ENCODE measurements at regions not wholly inside any gene's neighbourhood (a gene's known extent, or its start where the extent isn't known, plus 50 kb on each side); places are given as distances from the start of the nearest gene placed in this dataset.

- no peaks in the 10 kb centered on the region for H3K36me3 ChIP-seq (ENCODE audit: control insufficient read depth in 2 of 2, insufficient read depth in 2 of 2, low read length in 1 of 2)
- H3K4me3 ChIP-seq (ENCODE audit: low read length in 2 of 2) = no peak overlapping the region
- H3K27me3 ChIP-seq (ENCODE audit: control insufficient read depth in 2 of 2, insufficient read depth in 1 of 2, low read length in 1 of 2) = peaks cover 0 to 4% of the 10 kb centered on the region in 2 donors
- no peaks in the 10 kb centered on the region for H3K9me3 ChIP-seq (ENCODE audit: control insufficient read depth in 2 of 2, insufficient read depth in 1 of 2, low read length in 1 of 2)
- H3K4me1 ChIP-seq (ENCODE audit: control insufficient read depth in 2 of 2, insufficient read depth in 2 of 2, low read length in 2 of 2) = peaks cover 0 to 3% of the 10 kb centered on the region in 2 donors
- peak; percentile 4 to 56 (median 14) for DNase-seq (ENCODE audit: low read depth in 6 of 9, low spot score in 9 of 9)
- H3K27ac ChIP-seq (ENCODE audit: low read depth in 1 of 2, low read length in 1 of 2) = no peak overlapping the region
- 9% methylated on average over 16 of the region's 16 CpGs for WGBS
Measured at GRCh38 chr10:63866075-63866746, 345.0 kb downstream of the REEP3 start.

GRCh38 chr10:63866747-63867140, 345.5 kb downstream of the REEP3 start:
- H3K4me1 ChIP-seq (ENCODE audit: control insufficient read depth in 2 of 2, insufficient read depth in 2 of 2, low read length in 2 of 2) = peaks cover 0 to 3% of the 10 kb centered on the region in 2 donors

GRCh38 chr10:63878428-63878827, 357.2 kb downstream of the REEP3 start:
- H3K27me3 ChIP-seq (ENCODE audit: control insufficient read depth in 2 of 2, insufficient read depth in 1 of 2, low read length in 1 of 2) = no peaks in the 10 kb centered on the region
- WGBS = 81% methylated on average over 2 of the region's 2 CpGs

More at GRCh38 chr10:63866747-63867140, 345.5 kb downstream of the REEP3 start:
- peaks cover 0 to 4% of the 10 kb centered on the region in 2 donors for H3K27me3 ChIP-seq (ENCODE audit: control insufficient read depth in 2 of 2, insufficient read depth in 1 of 2, low read length in 1 of 2)
- no peaks in the 10 kb centered on the region for H3K36me3 ChIP-seq (ENCODE audit: control insufficient read depth in 2 of 2, insufficient read depth in 2 of 2, low read length in 1 of 2)
- no peak overlapping the region for H3K4me3 ChIP-seq (ENCODE audit: low read length in 2 of 2)
- WGBS = 7% methylated on average over 2 of the region's 2 CpGs
- H3K27ac ChIP-seq (ENCODE audit: low read depth in 1 of 2, low read length in 1 of 2) = no peak overlapping the region
- H3K9me3 ChIP-seq (ENCODE audit: control insufficient read depth in 2 of 2, insufficient read depth in 1 of 2, low read length in 1 of 2) = no peaks in the 10 kb centered on the region
- DNase-seq (ENCODE audit: low read depth in 6 of 9, low spot score in 9 of 9) = peak in 1 of 9 donors; percentile 21

DNA sequence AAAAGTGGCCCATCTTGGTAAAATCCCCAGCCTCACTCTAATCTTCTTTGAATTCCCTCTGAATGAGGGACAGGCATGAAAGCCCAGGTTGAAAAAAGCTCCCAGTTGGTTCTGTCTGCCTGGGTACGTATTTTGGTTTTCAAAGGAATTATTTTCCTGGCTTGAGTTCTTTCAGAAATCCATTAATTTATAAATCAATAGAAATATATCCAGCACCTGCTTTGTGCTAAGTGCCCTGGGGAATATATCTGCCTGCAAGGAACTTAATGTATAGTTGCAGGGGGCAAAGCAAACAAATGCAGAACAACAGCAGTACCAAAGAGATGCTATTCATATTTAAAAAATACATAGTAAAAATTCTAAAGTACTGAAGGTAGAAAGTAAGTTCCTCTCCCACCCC, 362.7 kb downstream of the REEP3 start:
- H3K27me3 ChIP-seq (ENCODE audit: control insufficient read depth in 2 of 2, insufficient read depth in 1 of 2, low read length in 1 of 2) = no peaks in the 10 kb centered on the region
- no peaks in the 10 kb centered on the region for H3K36me3 ChIP-seq (ENCODE audit: control insufficient read depth in 2 of 2, insufficient read depth in 2 of 2, low read length in 1 of 2)
- WGBS = 95% methylated on average over 1 of the region's 1 CpG
- H3K4me3 ChIP-seq (ENCODE audit: low read length in 2 of 2) = no peak overlapping the region
- H3K9me3 ChIP-seq (ENCODE audit: control insufficient read depth in 2 of 2, insufficient read depth in 1 of 2, low read length in 1 of 2) = no peaks in the 10 kb centered on the region
- no peak for DNase-seq (ENCODE audit: low read depth in 6 of 9, low spot score in 9 of 9)
- H3K4me1 ChIP-seq (ENCODE audit: control insufficient read depth in 2 of 2, insufficient read depth in 2 of 2, low read length in 2 of 2) = no peaks in the 10 kb centered on the region
- H3K27ac ChIP-seq (ENCODE audit: low read depth in 1 of 2, low read length in 1 of 2) = no peak overlapping the region

More at GRCh38 chr10:63878428-63878827, 357.2 kb downstream of the REEP3 start:
- H3K4me1 ChIP-seq (ENCODE audit: control insufficient read depth in 2 of 2, insufficient read depth in 2 of 2, low read length in 2 of 2) = no peaks in the 10 kb centered on the region
- no peak overlapping the region for H3K27ac ChIP-seq (ENCODE audit: low read depth in 1 of 2, low read length in 1 of 2)
- no peaks in the 10 kb centered on the region for H3K36me3 ChIP-seq (ENCODE audit: control insufficient read depth in 2 of 2, insufficient read depth in 2 of 2, low read length in 1 of 2)
- no peak for DNase-seq (ENCODE audit: low read depth in 6 of 9, low spot score in 9 of 9)
- H3K4me3 ChIP-seq (ENCODE audit: low read length in 2 of 2) = no peak overlapping the region
- H3K9me3 ChIP-seq (ENCODE audit: control insufficient read depth in 2 of 2, insufficient read depth in 1 of 2, low read length in 1 of 2) = no peaks in the 10 kb centered on the region

- 91% methylated on average over 2 of the region's 2 CpGs for WGBS
- Histone ChIP-seq H3K27me3 (ENCODE audit: control insufficient read depth in 2 of 2, insufficient read depth in 1 of 2, low read length in 1 of 2) (no peaks in the 10 kb centered on the region), H3K4me1 (ENCODE audit: control insufficient read depth in 2 of 2, insufficient read depth in 2 of 2, low read length in 2 of 2) (no peaks in the 10 kb centered on the region), H3K4me3 (ENCODE audit: low read length in 2 of 2) (no peak overlapping the region), H3K27ac (ENCODE audit: low read depth in 1 of 2, low read length in 1 of 2) (no peak overlapping the region), H3K36me3 (ENCODE audit: control insufficient read depth in 2 of 2, insufficient read depth in 2 of 2, low read length in 1 of 2) (no peaks in the 10 kb centered on the region), H3K9me3 (ENCODE audit: control insufficient read depth in 2 of 2, insufficient read depth in 1 of 2, low read length in 1 of 2) (no peaks in the 10 kb centered on the region)
- no peak for DNase-seq (ENCODE audit: low read depth in 6 of 9, low spot score in 9 of 9)
Measured at GRCh38 chr10:63884426-63884825, 363.2 kb downstream of the REEP3 start.

GRCh38 chr10:63885156-63885555, 364.0 kb downstream of the REEP3 start:
- DNase-seq (ENCODE audit: low read depth in 6 of 9, low spot score in 9 of 9) = no peak
- no peak overlapping the region for H3K27ac ChIP-seq (ENCODE audit: low read depth in 1 of 2, low read length in 1 of 2)
- H3K36me3 ChIP-seq (ENCODE audit: control insufficient read depth in 2 of 2, insufficient read depth in 2 of 2, low read length in 1 of 2) = no peaks in the 10 kb centered on the region
- H3K4me3 ChIP-seq (ENCODE audit: low read length in 2 of 2) = no peak overlapping the region
- no peaks in the 10 kb centered on the region for H3K27me3 ChIP-seq (ENCODE audit: control insufficient read depth in 2 of 2, insufficient read depth in 1 of 2, low read length in 1 of 2)
- no peaks in the 10 kb centered on the region for H3K9me3 ChIP-seq (ENCODE audit: control insufficient read depth in 2 of 2, insufficient read depth in 1 of 2, low read length in 1 of 2)
- no peaks in the 10 kb centered on the region for H3K4me1 ChIP-seq (ENCODE audit: control insufficient read depth in 2 of 2, insufficient read depth in 2 of 2, low read length in 2 of 2)

DNA sequence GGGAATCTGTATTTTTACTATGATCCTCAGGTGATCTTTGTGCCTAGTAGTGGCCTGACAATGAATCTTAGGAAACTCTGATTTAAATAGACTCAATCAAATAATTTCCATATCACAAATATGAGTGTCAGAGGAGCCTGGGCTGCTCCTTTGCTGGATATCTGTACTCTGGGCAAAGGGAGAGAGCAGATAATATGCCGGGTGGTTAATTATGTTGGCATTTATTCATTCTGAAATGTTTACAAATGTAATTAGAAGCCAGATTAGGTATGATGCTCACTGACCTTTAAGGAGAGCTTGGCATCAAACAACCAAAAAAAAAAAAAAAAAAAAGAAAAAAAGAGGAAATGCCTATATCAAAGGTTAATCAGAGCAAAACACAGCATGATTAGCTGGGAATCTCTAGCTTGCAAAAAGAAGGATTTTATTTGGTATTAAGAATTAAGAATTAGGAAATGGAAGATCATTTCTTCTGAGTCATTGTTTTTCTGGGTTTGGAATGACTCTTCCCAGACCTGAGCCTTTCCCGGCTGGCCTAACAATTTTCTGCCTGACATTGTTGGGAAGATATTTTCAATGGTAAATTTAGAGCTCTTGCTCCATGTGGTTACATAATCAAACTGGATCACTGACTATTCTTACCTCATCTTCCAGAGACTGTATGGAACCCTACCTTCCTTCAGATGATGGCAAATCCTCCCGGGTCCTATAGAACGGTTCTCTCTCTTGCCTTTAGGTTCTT, 365.3 kb downstream of the REEP3 start:
- WGBS = 98% methylated on average over 4 of the region's 4 CpGs
- no peaks in the 10 kb centered on the region for H3K27me3 ChIP-seq (ENCODE audit: control insufficient read depth in 2 of 2, insufficient read depth in 1 of 2, low read length in 1 of 2)
- H3K36me3 ChIP-seq (ENCODE audit: control insufficient read depth in 2 of 2, insufficient read depth in 2 of 2, low read length in 1 of 2) = no peaks in the 10 kb centered on the region
- DNase-seq (ENCODE audit: low read depth in 6 of 9, low spot score in 9 of 9) = no peak
- H3K27ac ChIP-seq (ENCODE audit: low read depth in 1 of 2, low read length in 1 of 2) = no peak overlapping the region
- H3K4me1 ChIP-seq (ENCODE audit: control insufficient read depth in 2 of 2, insufficient read depth in 2 of 2, low read length in 2 of 2) = no peaks in the 10 kb centered on the region
- H3K9me3 ChIP-seq (ENCODE audit: control insufficient read depth in 2 of 2, insufficient read depth in 1 of 2, low read length in 1 of 2) = no peaks in the 10 kb centered on the region
- H3K4me3 ChIP-seq (ENCODE audit: low read length in 2 of 2) = no peak overlapping the region

DNA sequence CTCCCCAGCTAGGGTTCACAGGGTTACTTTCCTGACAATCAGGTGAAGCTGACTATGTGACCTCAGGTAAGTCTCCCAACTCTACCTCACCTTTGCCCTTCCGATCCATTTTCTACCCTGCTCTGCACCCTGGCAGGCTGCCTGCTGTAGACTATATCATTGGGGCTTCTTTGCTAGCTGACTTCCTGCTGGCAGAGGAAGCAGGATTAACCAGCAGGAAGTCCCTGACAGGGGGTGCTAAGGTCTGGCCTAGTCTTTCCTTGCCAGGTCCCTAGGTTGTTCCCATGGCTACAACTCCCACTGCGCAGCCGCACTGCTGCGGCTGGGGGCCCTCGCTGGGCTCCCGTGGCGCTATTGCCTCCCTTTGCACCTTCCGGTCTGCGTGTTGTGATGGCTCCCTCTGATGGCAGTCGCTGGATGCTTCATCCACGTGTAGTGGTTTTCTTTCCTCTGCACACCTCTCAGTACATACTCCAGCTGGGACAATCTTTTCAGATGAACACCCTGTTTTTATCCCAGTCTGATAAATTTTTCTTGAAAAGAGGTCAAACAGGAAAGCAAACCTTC, 365.9 kb downstream of the REEP3 start:
- Histone ChIP-seq H3K27me3 (ENCODE audit: control insufficient read depth in 2 of 2, insufficient read depth in 1 of 2, low read length in 1 of 2) (no peaks in the 10 kb centered on the region), H3K4me3 (ENCODE audit: low read length in 2 of 2) (no peak overlapping the region), H3K36me3 (ENCODE audit: control insufficient read depth in 2 of 2, insufficient read depth in 2 of 2, low read length in 1 of 2) (no peaks in the 10 kb centered on the region), H3K9me3 (ENCODE audit: control insufficient read depth in 2 of 2, insufficient read depth in 1 of 2, low read length in 1 of 2) (no peaks in the 10 kb centered on the region), H3K27ac (ENCODE audit: low read depth in 1 of 2, low read length in 1 of 2) (no peak overlapping the region), H3K4me1 (ENCODE audit: control insufficient read depth in 2 of 2, insufficient read depth in 2 of 2, low read length in 2 of 2) (no peaks in the 10 kb centered on the region)
- WGBS = 81% methylated on average over 11 of the region's 11 CpGs
- no peak for DNase-seq (ENCODE audit: low read depth in 6 of 9, low spot score in 9 of 9)

DNA sequence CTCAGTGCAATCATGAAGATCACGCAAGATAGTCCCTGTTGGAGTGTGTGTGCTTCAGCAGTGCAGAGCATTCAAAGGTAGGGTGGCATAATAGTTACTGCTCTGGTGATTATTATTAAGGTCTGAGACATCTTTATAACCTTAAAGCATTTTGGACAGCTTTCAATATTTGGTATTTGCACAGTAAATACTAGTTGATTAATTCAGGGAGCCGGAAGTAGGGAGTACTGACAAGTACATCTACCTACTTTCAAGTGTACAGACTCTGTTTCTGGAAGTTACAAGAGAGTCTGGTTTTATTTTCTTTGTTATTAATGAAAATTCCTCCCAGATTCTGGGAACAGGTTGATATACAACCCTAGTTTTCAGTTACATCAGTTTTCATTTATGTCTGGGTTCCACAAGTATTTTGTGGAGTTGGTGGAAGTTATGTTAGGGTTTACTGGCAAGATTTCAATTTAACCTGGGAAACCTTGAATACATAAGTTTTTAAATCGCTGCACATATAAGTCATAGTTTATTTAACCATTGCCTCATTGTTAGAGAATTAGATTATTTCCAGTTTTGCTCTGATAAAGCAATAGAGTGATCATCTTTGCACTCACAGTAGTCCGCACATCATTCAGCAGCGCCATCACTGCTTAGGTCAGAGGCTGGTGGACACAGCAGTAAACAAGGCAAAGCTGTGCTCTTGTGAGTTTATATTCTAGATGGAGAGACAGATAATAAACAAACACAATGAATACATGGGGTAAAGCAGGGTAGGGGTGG, 366.6 kb downstream of the REEP3 start:
- no peak for DNase-seq (ENCODE audit: low read depth in 6 of 9, low spot score in 9 of 9)
- Histone ChIP-seq H3K9me3 (ENCODE audit: control insufficient read depth in 2 of 2, insufficient read depth in 1 of 2, low read length in 1 of 2) (no peaks in the 10 kb centered on the region), H3K27ac (ENCODE audit: low read depth in 1 of 2, low read length in 1 of 2) (no peak overlapping the region), H3K4me3 (ENCODE audit: low read length in 2 of 2) (no peak overlapping the region), H3K36me3 (ENCODE audit: control insufficient read depth in 2 of 2, insufficient read depth in 2 of 2, low read length in 1 of 2) (no peaks in the 10 kb centered on the region), H3K4me1 (ENCODE audit: control insufficient read depth in 2 of 2, insufficient read depth in 2 of 2, low read length in 2 of 2) (no peaks in the 10 kb centered on the region), H3K27me3 (ENCODE audit: control insufficient read depth in 2 of 2, insufficient read depth in 1 of 2, low read length in 1 of 2) (no peaks in the 10 kb centered on the region)
- 97% methylated on average over 5 of the region's 5 CpGs for WGBS

Measured in thymus (tissue), 11 donors.